ENCODE measurements at regions not wholly inside any gene's neighbourhood (a gene's known extent, or its start where the extent isn't known, plus 50 kb on each side); places are given as distances from the start of the nearest gene placed in this dataset.

- TF ChIP-seq, protein P1, sequence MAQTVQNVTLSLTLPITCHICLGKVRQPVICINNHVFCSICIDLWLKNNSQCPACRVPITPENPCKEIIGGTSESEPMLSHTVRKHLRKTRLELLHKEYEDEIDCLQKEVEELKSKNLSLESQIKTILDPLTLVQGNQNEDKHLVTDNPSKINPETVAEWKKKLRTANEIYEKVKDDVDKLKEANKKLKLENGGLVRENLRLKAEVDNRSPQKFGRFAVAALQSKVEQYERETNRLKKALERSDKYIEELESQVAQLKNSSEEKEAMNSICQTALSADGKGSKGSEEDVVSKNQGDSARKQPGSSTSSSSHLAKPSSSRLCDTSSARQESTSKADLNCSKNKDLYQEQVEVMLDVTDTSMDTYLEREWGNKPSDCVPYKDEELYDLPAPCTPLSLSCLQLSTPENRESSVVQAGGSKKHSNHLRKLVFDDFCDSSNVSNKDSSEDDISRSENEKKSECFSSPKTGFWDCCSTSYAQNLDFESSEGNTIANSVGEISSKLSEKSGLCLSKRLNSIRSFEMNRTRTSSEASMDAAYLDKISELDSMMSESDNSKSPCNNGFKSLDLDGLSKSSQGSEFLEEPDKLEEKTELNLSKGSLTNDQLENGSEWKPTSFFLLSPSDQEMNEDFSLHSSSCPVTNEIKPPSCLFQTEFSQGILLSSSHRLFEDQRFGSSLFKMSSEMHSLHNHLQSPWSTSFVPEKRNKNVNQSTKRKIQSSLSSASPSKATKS (CRISPR knock-in tag; IDR thresholded peaks at IDR 0.05) = no peak
- TF ChIP-seq CAMTA2 (CRISPR knock-in tag; conservative IDR thresholded peaks at IDR 0.05) = no peak
- TF ChIP-seq ZNF12 (CRISPR knock-in tag; IDR thresholded peaks at IDR 0.05) = no peak
- no peak for TF ChIP-seq NCOA6 (IDR thresholded peaks at IDR 0.05)
- no peak for TF ChIP-seq LCOR (CRISPR knock-in tag; IDR thresholded peaks at IDR 0.05)
- no peak for TF ChIP-seq HDAC3 (IDR thresholded peaks at IDR 0.05; ENCODE audit: borderline replicate concordance, partially characterized antibody)
- no peak for TF ChIP-seq RBM25 (IDR thresholded peaks at IDR 0.05; ENCODE audit: low read depth, low read length, severe bottlenecking)
- TF ChIP-seq RB1 (IDR thresholded peaks at IDR 0.05; ENCODE audit: low read depth) = no peak
- no peak for TF ChIP-seq BRF1 (IDR thresholded peaks at IDR 0.05; ENCODE audit: borderline replicate concordance, extremely low read depth, insufficient read length)
- no peak for TF ChIP-seq ZNF76 (CRISPR knock-in tag; IDR thresholded peaks at IDR 0.05; ENCODE audit: borderline replicate concordance)
- TF ChIP-seq L3MBTL2 (IDR thresholded peaks at IDR 0.05) = peak; percentile 71; the same call in 1 of the 2 replicates
- no peak for TF ChIP-seq ZNF121 (CRISPR knock-in tag; conservative IDR thresholded peaks at IDR 0.05)
- TF ChIP-seq NFIC (IDR thresholded peaks at IDR 0.05) = no peak
- no peak for TF ChIP-seq C11orf30 (IDR thresholded peaks at IDR 0.05; ENCODE audit: low read depth)
- TF ChIP-seq FOXK2 (conservative IDR thresholded peaks at IDR 0.05 in 1 of 2, IDR thresholded peaks at IDR 0.05 in 1 of 2; ENCODE audit: low read depth in 2 of 2) = no peak
- no peak for TF ChIP-seq PHB2 (IDR thresholded peaks at IDR 0.05; ENCODE audit: low read depth)
- TF ChIP-seq, protein P2, sequence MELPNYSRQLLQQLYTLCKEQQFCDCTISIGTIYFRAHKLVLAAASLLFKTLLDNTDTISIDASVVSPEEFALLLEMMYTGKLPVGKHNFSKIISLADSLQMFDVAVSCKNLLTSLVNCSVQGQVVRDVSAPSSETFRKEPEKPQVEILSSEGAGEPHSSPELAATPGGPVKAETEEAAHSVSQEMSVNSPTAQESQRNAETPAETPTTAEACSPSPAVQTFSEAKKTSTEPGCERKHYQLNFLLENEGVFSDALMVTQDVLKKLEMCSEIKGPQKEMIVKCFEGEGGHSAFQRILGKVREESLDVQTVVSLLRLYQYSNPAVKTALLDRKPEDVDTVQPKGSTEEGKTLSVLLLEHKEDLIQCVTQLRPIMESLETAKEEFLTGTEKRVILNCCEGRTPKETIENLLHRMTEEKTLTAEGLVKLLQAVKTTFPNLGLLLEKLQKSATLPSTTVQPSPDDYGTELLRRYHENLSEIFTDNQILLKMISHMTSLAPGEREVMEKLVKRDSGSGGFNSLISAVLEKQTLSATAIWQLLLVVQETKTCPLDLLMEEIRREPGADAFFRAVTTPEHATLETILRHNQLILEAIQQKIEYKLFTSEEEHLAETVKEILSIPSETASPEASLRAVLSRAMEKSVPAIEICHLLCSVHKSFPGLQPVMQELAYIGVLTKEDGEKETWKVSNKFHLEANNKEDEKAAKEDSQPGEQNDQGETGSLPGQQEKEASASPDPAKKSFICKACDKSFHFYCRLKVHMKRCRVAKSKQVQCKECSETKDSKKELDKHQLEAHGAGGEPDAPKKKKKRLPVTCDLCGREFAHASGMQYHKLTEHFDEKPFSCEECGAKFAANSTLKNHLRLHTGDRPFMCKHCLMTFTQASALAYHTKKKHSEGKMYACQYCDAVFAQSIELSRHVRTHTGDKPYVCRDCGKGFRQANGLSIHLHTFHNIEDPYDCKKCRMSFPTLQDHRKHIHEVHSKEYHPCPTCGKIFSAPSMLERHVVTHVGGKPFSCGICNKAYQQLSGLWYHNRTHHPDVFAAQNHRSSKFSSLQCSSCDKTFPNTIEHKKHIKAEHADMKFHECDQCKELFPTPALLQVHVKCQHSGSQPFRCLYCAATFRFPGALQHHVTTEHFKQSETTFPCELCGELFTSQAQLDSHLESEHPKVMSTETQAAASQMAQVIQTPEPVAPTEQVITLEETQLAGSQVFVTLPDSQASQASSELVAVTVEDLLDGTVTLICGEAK (IDR thresholded peaks at IDR 0.05) = no peak
- TF ChIP-seq, protein P2 (CRISPR knock-in tag; IDR thresholded peaks at IDR 0.05) = no peak
Observed at GRCh38 chr1:116277840-116278540, 95.1 kb upstream of the ATP1A1 start (continued).

All from K562 (cell line).